ENCODE measurements at regions not wholly inside any gene's neighbourhood (a gene's known extent, or its start where the extent isn't known, plus 50 kb on each side); places are given as distances from the start of the nearest gene placed in this dataset.

GRCh38 chr6:114595591-114595990 lies 252.8 kb upstream of the HS3ST5 start:
- DNase-seq: no peak

- DNase-seq: no peak
These were observed 252.4 kb upstream of the HS3ST5 start for GRCh38 chr6:114595186-114595585.

- no peak for DNase-seq
These were observed 249.7 kb upstream of the HS3ST5 start for GRCh38 chr6:114592506-114592905.

GRCh38 chr6:114588726-114589125 lies 245.9 kb upstream of the HS3ST5 start:
- no peak for DNase-seq

- DNase-seq: no peak
These were observed 243.5 kb upstream of the HS3ST5 start for GRCh38 chr6:114586298-114586697.

GRCh38 chr6:114581293-114581692 lies 238.5 kb upstream of the HS3ST5 start:
- DNase-seq: no peak

GRCh38 chr6:114580882-114581281 lies 238.1 kb upstream of the HS3ST5 start:
- DNase-seq: no peak

GRCh38 chr6:114579486-114579885 lies 236.7 kb upstream of the HS3ST5 start:
- DNase-seq: no peak

- no peak for DNase-seq
These were observed 234.3 kb upstream of the HS3ST5 start for GRCh38 chr6:114577109-114577508.

GRCh38 chr6:114576330-114576729 lies 233.5 kb upstream of the HS3ST5 start:
- DNase-seq: no peak

GRCh38 chr6:114569669-114570068 lies 226.8 kb upstream of the HS3ST5 start:
- no peak for DNase-seq

- no peak for DNase-seq
These were observed 221.6 kb upstream of the HS3ST5 start for GRCh38 chr6:114564302-114564933.

- DNase-seq: no peak
These were observed 216.6 kb upstream of the HS3ST5 start for GRCh38 chr6:114559419-114559818.

GRCh38 chr6:114558153-114558552 lies 215.3 kb upstream of the HS3ST5 start:
- DNase-seq: no peak

GRCh38 chr6:114556846-114557488 lies 214.1 kb upstream of the HS3ST5 start:
- DNase-seq: no peak

GRCh38 chr6:114550316-114550715 lies 207.5 kb upstream of the HS3ST5 start:
- no peak for DNase-seq

- no peak for DNase-seq
These were observed 200.9 kb upstream of the HS3ST5 start for GRCh38 chr6:114543696-114544095.

GRCh38 chr6:114541794-114542193 lies 199.0 kb upstream of the HS3ST5 start:
- DNase-seq: no peak

GRCh38 chr6:114537977-114538376 lies 195.2 kb upstream of the HS3ST5 start:
- no peak for DNase-seq

- no peak for DNase-seq
These were observed 192.0 kb upstream of the HS3ST5 start for GRCh38 chr6:114534813-114535212.

- no peak for DNase-seq
These were observed 181.3 kb upstream of the HS3ST5 start for GRCh38 chr6:114524081-114524480.

- DNase-seq: no peak
These were observed 180.7 kb upstream of the HS3ST5 start for GRCh38 chr6:114523508-114523907.

- no peak for DNase-seq
These were observed 179.1 kb upstream of the HS3ST5 start for GRCh38 chr6:114521926-114522325.

GRCh38 chr6:114520976-114521375 lies 178.2 kb upstream of the HS3ST5 start:
- DNase-seq: no peak

GRCh38 chr6:114514170-114514569 lies 171.3 kb upstream of the HS3ST5 start:
- DNase-seq: no peak

Measured in inflammatory macrophage treated with lipopolysaccharide for 1 hour (primary cell).